Mesothelial cell of epicardium (in vitro differentiated cells): ENCODE measurements at regions not wholly inside any gene's neighbourhood (a gene's known extent, or its start where the extent isn't known, plus 50 kb on each side); places are given as distances from the start of the nearest gene placed in this dataset.

ENCODE experiments used
- DNase-seq, 2 experiments: peaks; one replicate each; pipeline ENCODE4 v3.0.0; 2021; ENCODE audit warnings: low spot score in 2 of 2; ENCODE audit not compliant: unreplicated experiment in 2 of 2
- H3K27ac Mint-ChIP-seq: 2 replicates; pipeline ENCODE4 v1.8.0; 2021; ENCODE audit warnings: mixed read lengths
- H3K27me3 Mint-ChIP-seq: 2 replicates; pipeline ENCODE4 v1.8.0; 2021; ENCODE audit warnings: low read depth, mixed read lengths
- H3K36me3 Mint-ChIP-seq: 2 replicates; pipeline ENCODE4 v1.8.0; 2021; ENCODE audit warnings: mixed read lengths
- H3K4me1 Mint-ChIP-seq: 2 replicates; pipeline ENCODE4 v1.8.0; 2021; ENCODE audit warnings: mixed read lengths
- H3K4me3 Mint-ChIP-seq: 2 replicates; pipeline ENCODE4 v1.8.0; 2021; ENCODE audit warnings: mild to moderate bottlenecking, moderate library complexity, mixed read lengths
- H3K9me3 Mint-ChIP-seq: 2 replicates; pipeline ENCODE4 v1.8.0; 2021; ENCODE audit warnings: mixed read lengths
- TF ChIP-seq, protein P1 (sequence below): fragments of 200-600 bp; sonication (generic); IDR thresholded peaks from one replicate; pipeline ENCODE4 v1.5.0; 2021; ENCODE audit warnings: antibody characterized with exemption; ENCODE audit not compliant: unreplicated experiment

DNA sequence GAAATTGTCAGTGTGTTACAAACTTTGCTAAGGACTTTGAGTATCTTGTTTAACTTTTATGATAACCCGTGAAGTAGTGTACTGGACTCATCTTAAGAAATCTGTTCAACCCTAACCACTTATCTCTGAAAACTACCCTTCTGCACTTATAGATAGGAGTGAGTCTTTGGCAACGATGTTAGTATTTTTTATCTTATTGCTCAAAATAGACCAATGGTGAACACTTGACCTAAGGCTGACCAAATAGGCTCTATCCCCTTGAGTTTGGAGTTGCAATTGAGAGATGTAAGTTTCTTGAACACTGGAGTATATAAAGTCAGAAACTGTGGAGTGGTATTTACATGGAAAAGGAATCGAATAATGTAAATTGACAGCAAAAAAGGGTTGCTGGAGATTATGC, 786.1 kb downstream of the TMTC2 start:
- Mint-ChIP-seq H3K27ac (no peak overlapping the region), H3K4me3 (no peak overlapping the region), H3K27me3 (no peaks in the 10 kb centered on the region), H3K4me1 (peaks cover 10% of the 10 kb centered on the region), H3K36me3 (no peaks in the 10 kb centered on the region), H3K9me3 (no peaks in the 10 kb centered on the region)
- DNase-seq: no peak
- TF ChIP-seq, protein P1, sequence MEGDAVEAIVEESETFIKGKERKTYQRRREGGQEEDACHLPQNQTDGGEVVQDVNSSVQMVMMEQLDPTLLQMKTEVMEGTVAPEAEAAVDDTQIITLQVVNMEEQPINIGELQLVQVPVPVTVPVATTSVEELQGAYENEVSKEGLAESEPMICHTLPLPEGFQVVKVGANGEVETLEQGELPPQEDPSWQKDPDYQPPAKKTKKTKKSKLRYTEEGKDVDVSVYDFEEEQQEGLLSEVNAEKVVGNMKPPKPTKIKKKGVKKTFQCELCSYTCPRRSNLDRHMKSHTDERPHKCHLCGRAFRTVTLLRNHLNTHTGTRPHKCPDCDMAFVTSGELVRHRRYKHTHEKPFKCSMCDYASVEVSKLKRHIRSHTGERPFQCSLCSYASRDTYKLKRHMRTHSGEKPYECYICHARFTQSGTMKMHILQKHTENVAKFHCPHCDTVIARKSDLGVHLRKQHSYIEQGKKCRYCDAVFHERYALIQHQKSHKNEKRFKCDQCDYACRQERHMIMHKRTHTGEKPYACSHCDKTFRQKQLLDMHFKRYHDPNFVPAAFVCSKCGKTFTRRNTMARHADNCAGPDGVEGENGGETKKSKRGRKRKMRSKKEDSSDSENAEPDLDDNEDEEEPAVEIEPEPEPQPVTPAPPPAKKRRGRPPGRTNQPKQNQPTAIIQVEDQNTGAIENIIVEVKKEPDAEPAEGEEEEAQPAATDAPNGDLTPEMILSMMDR: no peak

- peaks cover 7% of the 10 kb centered on the region for H3K4me1 Mint-ChIP-seq
- H3K4me3 Mint-ChIP-seq: no peak overlapping the region
- TF ChIP-seq, protein P1: no peak
- H3K27ac Mint-ChIP-seq: no peak overlapping the region
- no peaks in the 10 kb centered on the region for H3K27me3 Mint-ChIP-seq
- H3K9me3 Mint-ChIP-seq: no peaks in the 10 kb centered on the region
- no peaks in the 10 kb centered on the region for H3K36me3 Mint-ChIP-seq
- DNase-seq: no peak
Measured at GRCh38 chr12:83472350-83472749, 785.6 kb downstream of the TMTC2 start.

DNA sequence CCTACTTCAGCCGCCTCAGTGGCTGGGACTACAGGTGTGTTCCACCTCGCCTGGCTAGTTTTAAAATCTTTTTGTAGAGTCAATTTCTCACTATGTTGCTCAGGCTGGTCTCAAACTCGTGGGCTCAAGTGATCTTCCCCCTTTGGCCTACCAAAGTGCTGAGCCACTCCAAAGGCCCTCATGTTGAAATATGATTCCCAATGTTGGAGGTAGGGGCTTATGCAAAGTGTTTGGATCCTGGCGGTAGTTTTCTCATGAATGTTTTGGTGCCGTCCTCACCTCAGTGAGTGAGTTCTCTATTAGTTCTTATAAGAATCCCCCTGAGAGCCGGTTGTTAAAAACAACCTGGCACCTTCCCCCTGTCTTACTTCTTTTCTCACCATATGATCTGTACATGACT, 784.6 kb downstream of the TMTC2 start:
- no peaks in the 10 kb centered on the region for H3K9me3 Mint-ChIP-seq
- no peak overlapping the region for H3K27ac Mint-ChIP-seq
- no peaks in the 10 kb centered on the region for H3K36me3 Mint-ChIP-seq
- H3K4me3 Mint-ChIP-seq: no peak overlapping the region
- peaks cover 4% of the 10 kb centered on the region for H3K4me1 Mint-ChIP-seq
- no peak for DNase-seq
- no peaks in the 10 kb centered on the region for H3K27me3 Mint-ChIP-seq
- TF ChIP-seq, protein P1: no peak

- peaks cover 4% of the 10 kb centered on the region for H3K4me1 Mint-ChIP-seq
- no peaks in the 10 kb centered on the region for H3K36me3 Mint-ChIP-seq
- TF ChIP-seq, protein P1: no peak
- no peak overlapping the region for H3K27ac Mint-ChIP-seq
- no peaks in the 10 kb centered on the region for H3K9me3 Mint-ChIP-seq
- no peak overlapping the region for H3K4me3 Mint-ChIP-seq
- no peak for DNase-seq
- no peaks in the 10 kb centered on the region for H3K27me3 Mint-ChIP-seq
Measured at GRCh38 chr12:83470749-83471148, 784.0 kb downstream of the TMTC2 start.

- H3K9me3 Mint-ChIP-seq: no peaks in the 10 kb centered on the region
- H3K4me1 Mint-ChIP-seq: peaks cover 4% of the 10 kb centered on the region
- no peak for DNase-seq
- TF ChIP-seq, protein P1: no peak
- no peaks in the 10 kb centered on the region for H3K27me3 Mint-ChIP-seq
- no peaks in the 10 kb centered on the region for H3K36me3 Mint-ChIP-seq
- no peak overlapping the region for H3K27ac Mint-ChIP-seq
- H3K4me3 Mint-ChIP-seq: no peak overlapping the region
Measured at GRCh38 chr12:83468988-83469908, 782.5 kb downstream of the TMTC2 start.
